Activated naive CD4-positive, alpha-beta T cell treated with anti-CD3 and anti-CD28 coated beads, Interleukin-2, amount 50 U/mL, for 16 hours (primary cell): ENCODE measurements at regions not wholly inside any gene's neighbourhood (a gene's known extent, or its start where the extent isn't known, plus 50 kb on each side); places are given as distances from the start of the nearest gene placed in this dataset.
"Not testable (repeated sequence)": the region's sequence is repeated elsewhere in the genome, so short reads cannot be mapped to it uniquely, and the experiment has no call there.

Source experiments
- DNase-seq: peaks from one replicate; pipeline ENCODE4 v3.0.0-alpha.2; 2020

DNA sequence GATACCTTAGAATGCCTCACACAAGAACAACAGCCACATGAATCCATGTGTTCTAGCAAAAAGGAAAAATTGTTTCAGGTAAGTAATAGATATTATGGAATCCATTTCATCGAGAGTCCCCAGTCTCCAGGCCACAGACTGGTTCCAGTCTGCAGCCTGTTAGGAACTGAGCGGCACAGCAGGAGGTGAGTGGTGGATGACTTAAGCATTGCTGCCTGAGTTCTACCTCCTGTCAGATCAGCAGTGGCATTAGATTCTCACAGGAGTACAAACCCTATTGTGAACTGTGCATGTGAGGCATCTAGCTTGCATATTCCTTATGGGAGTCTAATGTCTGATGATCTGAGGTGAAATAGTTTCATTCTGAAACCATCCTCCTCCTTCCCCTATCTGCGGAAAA, 207.0 kb downstream of the CSNK1G3 start:
- no peak for DNase-seq

DNA sequence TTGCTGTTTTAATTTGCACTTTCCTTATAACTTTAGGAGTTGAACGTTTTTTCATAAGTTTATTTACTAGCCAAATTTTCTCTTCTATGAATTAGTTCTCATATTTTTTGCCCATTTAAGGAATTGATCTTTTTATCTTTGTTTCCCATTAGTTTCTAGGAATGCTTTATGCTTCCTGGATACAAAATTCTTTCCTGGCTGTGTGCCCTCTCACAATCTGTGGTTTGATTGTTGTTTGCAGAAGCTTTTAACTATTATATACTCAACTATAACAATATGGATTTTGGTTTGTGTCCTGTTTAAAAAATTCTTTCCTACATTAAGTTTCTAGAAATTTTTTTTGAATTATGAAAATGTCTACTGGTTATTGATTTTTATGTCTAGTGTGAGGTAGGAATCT, 206.3 kb downstream of the CSNK1G3 start:
- DNase-seq = no peak

DNA sequence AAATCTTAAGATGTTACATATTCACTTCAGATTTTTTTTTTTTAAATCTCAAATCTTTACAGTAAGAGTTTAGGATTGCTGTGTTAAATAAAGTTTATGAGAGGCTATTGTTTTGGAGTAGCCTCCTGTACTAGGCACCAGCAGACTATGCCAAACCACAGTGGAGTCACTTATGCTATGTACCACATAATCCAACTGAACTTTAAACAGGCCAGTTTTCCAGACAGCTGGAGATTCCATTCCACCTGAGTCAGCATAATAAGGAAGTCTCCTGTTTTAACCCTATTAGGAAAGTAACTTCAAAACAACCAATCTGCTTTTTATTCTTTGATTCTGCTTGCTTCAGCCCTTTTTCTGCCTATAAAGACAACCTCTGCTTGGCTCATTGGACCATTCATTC, 205.2 kb downstream of the CSNK1G3 start:
- DNase-seq = no peak

DNA sequence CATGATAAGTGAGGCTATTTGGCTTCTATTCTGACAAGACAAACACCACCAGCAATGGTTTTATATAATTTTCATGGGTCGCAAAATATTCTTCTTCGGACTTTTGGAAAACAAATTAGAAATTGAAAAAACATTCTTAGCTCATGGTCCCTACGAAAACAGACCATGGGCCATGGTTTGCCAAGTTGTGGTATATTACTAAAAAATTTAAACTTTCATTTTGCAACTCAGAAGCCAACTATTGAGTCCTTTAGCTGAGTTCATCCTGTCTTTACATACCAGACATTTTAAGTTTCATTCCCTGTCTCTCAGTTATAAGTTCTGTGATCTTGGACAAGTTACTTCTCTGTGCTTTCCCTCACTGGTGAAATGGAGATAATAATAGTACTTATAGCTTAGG, 198.1 kb downstream of the CSNK1G3 start:
- no peak for DNase-seq

DNA sequence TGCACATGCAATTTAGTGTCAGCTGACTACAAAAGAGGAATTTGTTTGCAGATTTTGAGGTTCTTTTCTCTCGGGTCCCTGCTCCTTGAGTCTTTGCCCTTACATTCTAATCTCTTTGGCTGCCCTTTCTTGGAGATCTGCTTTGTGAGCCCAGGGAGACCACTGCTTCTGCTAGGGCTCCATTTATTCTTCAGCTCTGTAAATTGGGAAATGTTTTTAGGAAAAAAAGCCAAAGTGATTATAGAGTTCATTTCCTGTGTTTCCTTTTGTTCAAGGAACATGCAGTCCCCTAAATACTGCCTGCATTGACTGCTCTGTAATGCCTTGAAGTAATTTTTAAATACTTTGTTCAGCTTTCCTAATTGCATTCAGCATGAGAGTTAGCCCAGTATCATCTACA, 197.4 kb downstream of the CSNK1G3 start:
- DNase-seq = no peak

DNA sequence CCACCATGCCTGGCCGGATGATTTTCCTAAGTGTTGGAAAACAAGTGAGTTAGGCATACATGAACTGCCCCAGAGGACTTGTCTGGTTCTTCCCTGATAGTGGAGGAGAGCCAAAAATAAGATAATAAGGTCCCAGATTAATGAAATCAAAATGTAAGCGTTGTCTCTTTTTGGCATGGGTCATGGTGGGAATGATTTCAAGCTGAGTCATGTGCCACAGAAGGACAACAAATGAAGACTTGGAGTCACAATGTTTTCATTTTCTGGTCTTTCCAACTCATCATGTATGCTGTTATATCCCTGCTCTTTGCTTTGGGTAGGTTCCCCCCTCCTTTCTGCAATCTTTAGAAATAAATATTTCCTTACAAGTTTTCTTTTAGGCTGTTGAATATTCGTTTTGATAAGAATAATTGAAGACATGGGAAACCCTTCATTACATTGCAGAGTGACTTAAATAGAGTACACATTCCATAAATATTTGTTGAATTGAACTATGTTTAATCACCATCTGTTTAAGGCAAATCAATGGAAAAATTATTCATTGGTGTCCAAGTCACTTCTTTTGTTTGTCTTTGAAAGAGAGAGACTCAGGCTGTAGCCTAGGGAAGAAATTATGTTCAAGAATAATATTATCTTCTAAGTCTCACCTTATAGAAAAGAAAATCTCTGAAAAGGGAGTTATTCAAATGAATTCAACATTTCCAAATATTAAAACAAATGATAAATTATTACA, 196.3 kb downstream of the CSNK1G3 start:
- DNase-seq = no peak

DNA sequence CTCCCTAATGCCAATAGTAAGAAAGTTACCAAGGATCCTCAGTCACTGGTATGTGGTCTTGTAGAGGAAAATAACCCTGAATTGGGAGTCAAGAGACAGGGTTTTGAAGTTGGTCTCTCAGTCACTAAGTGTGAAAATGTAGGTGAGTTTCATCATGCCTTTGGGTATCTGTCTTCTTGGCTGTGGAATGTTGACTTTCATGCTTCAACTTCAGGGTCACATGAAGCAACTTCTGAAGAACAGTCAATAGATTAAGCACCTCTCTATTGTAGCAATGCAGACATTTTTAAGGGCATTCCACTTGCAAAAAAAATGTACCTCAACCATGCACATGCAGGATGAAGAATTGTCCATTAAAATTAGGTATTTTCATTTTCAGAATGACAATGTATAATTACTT, 194.6 kb downstream of the CSNK1G3 start:
- DNase-seq = no peak

DNA sequence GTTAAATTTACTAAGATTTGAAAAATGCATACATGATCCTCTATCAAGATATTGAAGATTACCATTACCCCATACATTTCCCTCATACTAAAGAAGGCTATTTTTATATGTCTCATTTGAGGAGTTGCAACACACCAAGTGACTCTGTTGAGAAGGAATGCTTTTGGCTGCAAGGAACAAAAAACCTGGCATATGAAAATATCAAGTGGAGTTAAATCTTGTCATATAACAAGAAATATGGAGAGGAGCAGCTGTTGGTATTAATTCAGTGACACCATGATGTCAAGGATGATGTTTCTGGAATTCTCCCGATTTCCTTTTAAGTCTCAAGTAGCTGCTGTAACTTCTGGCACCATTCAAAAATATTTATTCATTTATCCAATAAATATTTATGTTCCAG, 193.8 kb downstream of the CSNK1G3 start:
- no peak for DNase-seq

DNA sequence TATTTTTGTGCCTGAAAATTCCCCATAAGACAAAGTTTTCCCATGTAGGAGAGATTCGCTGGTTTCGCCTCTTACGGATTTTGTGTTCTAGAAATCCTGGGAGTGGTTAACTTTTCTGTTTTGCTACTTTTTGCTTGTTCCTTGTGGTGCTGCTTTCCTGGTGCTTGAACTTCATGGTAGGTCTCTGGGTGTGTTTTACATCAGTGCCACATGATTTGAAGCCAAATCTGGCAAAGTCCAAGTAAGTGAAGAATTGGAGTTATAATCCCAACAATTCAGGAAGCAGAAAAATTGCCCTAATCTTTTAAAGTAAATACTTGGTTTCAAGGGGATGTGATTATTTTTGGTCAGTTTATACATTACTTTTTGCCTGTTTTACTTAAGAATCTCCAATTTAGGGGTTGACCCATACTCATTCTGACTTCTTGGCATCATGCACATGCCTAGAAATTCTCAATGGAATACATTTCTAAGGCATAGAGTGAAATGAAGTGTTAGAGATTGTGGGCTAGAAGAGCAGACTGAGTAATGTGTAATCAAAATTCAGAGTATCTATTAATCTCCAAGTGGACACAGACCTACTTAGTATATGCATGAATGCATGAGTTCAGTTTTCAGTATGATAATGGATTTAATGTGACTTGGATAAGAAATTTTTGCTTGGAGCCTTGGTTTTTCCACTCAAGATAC, 189.7 kb downstream of the CSNK1G3 start:
- no peak for DNase-seq

DNA sequence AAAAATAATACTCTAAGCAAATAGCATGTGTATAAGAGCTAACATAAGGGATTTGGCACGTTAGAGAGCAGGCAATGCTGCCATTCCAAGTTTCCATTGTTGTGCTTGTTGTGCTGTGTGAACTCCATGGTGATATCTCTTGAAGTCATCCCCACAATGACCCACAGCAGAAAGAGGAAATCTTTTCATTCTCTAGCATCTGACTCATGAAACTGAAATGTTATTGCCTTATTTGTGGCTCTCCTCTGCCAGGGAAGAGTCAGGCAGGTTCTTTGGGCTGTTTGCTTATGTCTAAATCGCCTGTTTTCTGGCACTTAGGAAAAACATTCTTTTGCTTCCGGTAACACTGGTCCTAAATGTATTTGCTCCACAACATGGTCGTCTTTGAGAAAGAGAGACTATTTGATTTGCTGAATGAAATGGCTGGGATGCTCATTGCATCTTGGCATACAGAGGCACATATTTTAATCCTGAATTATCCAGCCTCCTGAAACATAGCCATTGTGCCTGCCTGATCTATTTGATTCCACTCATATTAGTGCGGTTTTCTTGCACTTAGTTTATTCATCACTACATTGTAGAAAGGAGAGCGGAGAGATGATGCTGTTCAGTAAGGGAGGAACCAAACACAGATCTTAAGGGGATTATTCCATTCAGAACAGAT, 188.8 kb downstream of the CSNK1G3 start:
- no peak for DNase-seq

DNA sequence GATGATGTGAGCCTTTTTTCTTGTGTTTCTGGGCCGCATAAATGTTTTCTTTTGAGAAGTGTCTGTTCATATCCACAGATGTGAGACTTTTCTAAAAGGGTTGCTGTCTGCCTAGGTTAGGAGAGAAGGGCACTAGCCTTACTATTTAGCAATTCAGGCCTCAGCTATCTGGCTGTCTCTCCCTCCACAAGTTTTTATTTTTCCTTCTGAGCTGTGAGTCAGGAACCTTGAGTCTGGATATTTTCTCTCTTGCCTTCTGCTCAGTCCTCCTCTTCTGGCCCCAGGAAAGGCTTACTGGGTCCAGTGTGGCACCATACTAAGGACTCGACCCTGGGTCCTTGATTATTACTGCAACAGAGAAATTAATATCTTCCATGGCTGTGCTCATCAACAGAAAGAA, 187.6 kb downstream of the CSNK1G3 start:
- no peak for DNase-seq

DNA sequence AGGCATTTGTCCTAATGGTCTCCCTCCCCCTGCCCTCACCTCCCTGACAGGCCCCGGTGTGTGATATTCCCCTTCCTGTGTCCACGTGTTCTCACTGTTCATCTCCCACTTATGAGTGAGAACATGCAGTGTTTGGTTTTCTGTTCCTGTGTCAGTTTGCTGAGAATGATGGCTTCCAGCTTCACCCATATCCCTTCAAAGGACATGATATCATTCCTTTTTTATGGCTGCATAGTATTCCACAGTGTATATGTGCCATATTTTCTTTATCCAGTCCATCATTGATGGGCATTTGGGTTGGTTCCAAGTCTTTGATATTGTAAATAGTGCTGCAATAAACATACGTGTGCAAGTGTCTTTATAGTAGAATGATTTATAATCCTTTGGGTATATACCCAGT, 187.0 kb downstream of the CSNK1G3 start:
- DNase-seq = not testable (repeated sequence)

DNA sequence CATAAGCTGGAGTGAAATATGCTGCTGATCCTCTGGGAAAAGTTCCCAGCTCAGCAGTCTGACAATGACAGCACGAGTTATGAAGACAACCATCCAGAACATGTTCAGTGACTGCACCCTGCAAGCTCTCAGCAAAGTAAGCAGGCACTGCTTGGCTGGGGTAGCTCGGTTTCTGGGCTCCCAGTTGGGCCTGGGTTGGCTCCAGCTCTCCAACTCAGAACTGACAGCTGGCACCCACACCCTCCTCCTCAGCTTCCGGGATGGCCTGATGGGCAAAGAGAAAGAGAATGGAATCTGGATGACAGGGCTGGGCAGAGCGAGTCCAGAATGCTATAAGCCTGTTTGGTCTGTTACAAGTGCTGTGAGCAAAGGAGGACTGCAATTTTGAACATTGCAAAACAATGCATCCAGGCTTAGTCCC, 185.0 kb downstream of the CSNK1G3 start:
- DNase-seq = no peak

DNA sequence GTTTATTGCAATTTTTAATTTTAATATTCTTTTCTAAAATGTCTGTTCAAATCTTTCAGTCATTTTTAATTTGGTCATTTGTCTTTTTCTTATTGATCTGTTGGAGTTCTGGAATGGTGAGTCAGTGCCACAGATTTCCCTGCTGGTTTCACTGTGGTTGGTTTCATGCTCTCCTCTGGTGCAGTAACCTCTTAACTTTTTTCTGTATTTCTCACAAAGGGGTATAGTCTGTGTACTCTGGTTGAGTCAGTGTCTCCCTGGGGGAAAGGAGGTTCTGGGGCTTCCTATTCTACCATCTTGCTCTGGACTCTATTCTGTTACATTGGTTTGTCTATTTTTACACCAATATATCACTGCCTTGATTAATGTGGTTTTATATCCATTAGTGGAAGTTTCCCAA, 178.8 kb downstream of the CSNK1G3 start:
- no peak for DNase-seq

DNA sequence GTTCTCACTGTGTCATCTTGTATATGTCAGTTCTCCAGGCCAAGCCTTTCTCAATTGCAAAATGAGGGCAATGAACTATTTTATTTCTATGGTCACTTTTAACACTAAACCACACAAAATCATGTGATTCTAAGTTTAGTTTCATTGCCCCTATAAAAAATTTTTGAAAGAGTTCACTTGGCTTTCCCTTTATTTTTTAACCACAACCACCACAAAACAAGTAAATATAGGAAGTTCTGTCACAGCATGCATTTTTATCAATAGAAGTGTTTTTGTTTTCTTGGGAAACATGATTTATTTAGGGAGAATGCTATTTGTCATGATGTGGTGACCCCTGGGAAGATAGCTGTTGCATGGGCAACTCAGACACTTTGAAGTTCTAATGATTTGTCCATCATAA, 169.1 kb downstream of the CSNK1G3 start:
- no peak for DNase-seq

DNA sequence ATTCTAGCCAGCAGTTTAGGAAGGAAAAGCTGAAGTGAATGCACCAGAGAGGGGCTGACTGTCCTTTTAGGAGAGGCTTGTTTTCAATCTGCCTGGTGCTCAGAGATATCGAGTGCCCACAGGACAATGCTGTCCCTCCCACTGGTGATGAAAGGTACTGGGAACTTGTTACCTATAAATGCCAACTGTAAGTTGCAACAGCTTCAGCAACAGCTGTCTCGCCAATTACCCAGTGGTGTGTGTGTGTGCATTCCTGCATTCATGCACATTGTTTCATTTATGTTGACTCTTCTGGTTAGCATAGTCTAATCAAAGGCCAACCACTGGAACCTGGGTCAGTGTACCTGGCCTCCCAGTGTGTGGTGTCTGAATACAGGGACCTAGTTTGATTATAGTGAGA, 161.1 kb downstream of the CSNK1G3 start:
- no peak for DNase-seq

DNA sequence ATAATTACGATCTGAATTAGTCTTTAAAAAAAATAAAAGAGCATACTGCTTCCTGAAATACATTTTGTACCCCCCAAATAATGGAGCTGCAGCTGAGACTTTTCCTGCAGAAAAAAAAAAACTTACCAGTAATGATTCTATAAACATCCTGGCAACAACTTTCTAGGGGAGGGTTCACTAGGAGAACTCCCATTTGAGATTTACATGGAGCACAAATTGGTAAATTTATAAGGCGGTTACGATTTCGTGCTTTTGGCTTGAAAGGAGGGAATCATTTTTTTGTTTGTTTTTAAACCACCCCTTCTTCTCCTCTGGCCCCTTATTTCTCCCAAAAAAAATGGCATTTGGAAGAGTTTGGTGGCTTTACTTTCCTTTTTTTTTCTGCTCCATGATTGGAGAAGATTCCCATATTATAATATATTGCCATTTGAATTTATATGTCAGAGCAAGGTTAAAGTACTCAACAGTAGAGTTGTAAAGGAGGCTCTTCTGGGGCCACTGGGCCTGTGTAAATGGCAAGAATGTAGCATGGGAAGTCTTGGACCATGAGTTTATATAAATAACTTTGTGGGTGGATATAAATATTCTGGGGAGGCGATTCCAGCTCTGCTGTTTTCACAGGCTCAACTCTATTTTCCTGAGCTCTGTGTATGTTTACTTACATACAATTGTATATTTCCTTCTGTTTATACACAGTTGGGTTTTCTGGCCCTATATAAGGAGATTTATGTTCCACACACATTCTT, 159.9 kb downstream of the CSNK1G3 start:
- DNase-seq = no peak

DNA sequence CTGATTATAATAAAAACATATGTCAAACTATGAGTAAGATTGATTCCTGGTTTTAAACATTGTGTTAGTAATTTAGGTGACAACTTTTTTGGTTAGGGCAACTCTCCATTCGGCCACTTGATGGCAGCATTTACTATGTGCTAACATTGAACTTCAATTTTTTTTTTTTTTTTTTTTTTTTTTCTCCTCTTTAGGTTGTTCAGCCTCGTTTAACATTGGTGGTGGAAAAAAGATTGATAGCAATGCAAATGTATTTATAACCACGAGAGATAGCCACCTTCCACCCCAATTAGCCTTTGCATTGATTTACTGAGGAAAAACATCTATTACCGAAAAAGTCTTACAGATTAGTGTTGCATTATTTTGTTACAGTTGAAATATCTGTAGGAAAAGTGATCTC, 159.1 kb downstream of the CSNK1G3 start:
- peak; percentile 39 for DNase-seq
